ENCODE measurements at regions not wholly inside any gene's neighbourhood (a gene's known extent, or its start where the extent isn't known, plus 50 kb on each side); places are given as distances from the start of the nearest gene placed in this dataset.

GRCh38 chr2:12588986-12589385, 127.8 kb upstream of the TRIB2 start:
- TF ChIP-seq CTCF (IDR thresholded peaks at IDR 0.05; ENCODE audit: low read depth, low read length), result no peak
- no peak for TF ChIP-seq EZH2phosphoT487 (IDR thresholded peaks at IDR 0.05; ENCODE audit: low read depth)
